Nephron progenitor cell (in vitro differentiated cells): ENCODE measurements at regions not wholly inside any gene's neighbourhood (a gene's known extent, or its start where the extent isn't known, plus 50 kb on each side); places are given as distances from the start of the nearest gene placed in this dataset.
"Not testable (repeated sequence)": the region's sequence is repeated elsewhere in the genome, so short reads cannot be mapped to it uniquely, and the experiment has no call there.

ENCODE experiments used
- DNase-seq: peaks from one replicate; pipeline ENCODE4 v3.0.0; 2021
- H3K27ac Mint-ChIP-seq: 2 replicates; pipeline ENCODE4 v1.8.0; 2021; ENCODE audit warnings: mild to moderate bottlenecking, moderate library complexity, mixed read lengths
- H3K27me3 Mint-ChIP-seq: 2 replicates; pipeline ENCODE4 v1.8.0; 2021; ENCODE audit warnings: mild to moderate bottlenecking, low read depth, mixed read lengths; ENCODE audit not compliant: poor library complexity
- H3K36me3 Mint-ChIP-seq: 2 replicates; pipeline ENCODE4 v1.8.0; 2021; ENCODE audit warnings: low read depth, mixed read lengths
- H3K4me1 Mint-ChIP-seq: 2 replicates; pipeline ENCODE4 v1.8.0; 2021; ENCODE audit warnings: mixed read lengths
- H3K4me3 Mint-ChIP-seq: 2 replicates; pipeline ENCODE4 v1.8.0; 2021; ENCODE audit warnings: mild to moderate bottlenecking, moderate library complexity, mixed read lengths
- H3K9me3 Mint-ChIP-seq: 2 replicates; pipeline ENCODE4 v1.8.0; 2021; ENCODE audit warnings: mild to moderate bottlenecking, moderate library complexity, mixed read lengths
- TF ChIP-seq, protein P1 (sequence below): fragments of 200-600 bp; sonication (generic); IDR thresholded peaks from 2 replicates; pipeline ENCODE4 v1.5.0; 2021; ENCODE audit warnings: antibody characterized with exemption

DNA sequence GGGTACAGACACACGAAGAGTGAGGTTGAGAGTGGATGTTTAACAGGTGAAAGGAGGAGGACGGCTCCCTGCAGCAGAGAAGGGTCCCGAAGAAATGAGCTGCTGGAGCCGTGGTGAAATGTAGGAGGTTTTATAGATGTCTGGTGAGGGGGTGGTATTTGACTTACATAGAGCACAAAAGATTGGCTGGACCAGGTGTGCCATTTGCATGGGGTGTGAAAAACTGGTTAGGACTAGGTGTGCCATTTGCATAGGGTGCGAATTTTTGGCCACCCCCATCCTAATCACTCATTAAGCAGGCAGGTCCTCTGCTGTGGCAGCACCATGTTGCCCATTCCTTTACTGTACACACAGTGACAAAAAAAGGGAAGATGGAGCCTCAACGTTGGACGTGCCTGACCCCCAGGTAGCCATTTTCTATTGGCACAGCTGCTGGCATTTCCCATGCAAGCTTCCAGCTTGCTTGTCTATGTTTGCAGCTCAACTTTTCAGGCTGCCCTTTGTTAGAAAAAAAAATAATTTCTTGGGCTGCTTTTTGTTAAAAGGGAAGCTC is 581.7 kb upstream of the B3GAT1 start:
- TF ChIP-seq, protein P1, sequence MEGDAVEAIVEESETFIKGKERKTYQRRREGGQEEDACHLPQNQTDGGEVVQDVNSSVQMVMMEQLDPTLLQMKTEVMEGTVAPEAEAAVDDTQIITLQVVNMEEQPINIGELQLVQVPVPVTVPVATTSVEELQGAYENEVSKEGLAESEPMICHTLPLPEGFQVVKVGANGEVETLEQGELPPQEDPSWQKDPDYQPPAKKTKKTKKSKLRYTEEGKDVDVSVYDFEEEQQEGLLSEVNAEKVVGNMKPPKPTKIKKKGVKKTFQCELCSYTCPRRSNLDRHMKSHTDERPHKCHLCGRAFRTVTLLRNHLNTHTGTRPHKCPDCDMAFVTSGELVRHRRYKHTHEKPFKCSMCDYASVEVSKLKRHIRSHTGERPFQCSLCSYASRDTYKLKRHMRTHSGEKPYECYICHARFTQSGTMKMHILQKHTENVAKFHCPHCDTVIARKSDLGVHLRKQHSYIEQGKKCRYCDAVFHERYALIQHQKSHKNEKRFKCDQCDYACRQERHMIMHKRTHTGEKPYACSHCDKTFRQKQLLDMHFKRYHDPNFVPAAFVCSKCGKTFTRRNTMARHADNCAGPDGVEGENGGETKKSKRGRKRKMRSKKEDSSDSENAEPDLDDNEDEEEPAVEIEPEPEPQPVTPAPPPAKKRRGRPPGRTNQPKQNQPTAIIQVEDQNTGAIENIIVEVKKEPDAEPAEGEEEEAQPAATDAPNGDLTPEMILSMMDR, result no peak
- Mint-ChIP-seq H3K9me3 (no peaks in the 10 kb centered on the region), H3K4me1 (peaks cover 57% of the 10 kb centered on the region), H3K27me3 (peaks cover 13% of the 10 kb centered on the region), H3K4me3 (no peak overlapping the region), H3K36me3 (no peaks in the 10 kb centered on the region), H3K27ac (no peak overlapping the region)
- DNase-seq, result no peak

DNA sequence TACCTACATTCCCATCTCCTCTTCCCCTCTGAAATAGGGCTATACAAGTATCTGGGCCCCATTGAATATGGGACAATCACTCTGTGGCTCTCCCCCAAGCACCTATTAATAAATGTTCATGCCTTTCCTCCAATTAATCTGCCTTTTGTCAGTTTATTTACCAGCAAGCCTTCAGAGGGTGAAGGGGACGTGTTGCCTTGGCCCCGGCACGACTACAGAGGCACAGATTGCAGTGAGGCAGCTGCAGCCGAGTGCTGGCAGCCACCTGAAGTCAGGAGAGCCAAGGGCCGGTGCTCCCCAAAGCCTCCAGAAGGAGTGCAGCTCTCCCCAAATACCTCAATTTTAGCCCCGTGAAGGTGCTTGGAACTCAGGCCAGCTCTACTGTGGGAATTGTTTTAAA is 580.9 kb upstream of the B3GAT1 start:
- no peaks in the 10 kb centered on the region for H3K9me3 Mint-ChIP-seq
- H3K27ac Mint-ChIP-seq, result no peak overlapping the region
- no peak for DNase-seq
- peaks cover 13% of the 10 kb centered on the region for H3K27me3 Mint-ChIP-seq
- H3K4me1 Mint-ChIP-seq, result peaks cover 60% of the 10 kb centered on the region
- H3K4me3 Mint-ChIP-seq, result no peak overlapping the region
- TF ChIP-seq, protein P1, result no peak
- H3K36me3 Mint-ChIP-seq, result no peaks in the 10 kb centered on the region

DNA sequence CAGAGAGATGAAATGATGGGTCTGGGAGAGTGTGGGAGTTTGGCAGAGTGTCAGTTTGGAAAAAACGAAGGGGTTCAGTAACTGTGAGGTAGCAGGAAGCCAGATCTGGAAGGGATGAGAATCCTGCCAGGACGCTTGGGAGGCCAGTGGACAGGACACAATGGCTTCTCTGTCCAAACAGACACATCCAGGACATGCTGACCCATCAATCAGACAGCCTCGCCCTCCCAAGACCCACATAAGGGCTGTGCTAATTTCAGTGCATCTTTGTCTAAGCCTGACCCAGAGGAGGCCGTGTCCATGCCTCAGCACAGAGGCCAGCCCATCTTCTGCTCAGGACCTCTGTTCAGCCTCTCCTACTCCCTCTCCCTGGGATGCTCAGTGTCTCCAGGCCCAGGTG is 576.5 kb upstream of the B3GAT1 start:
- DNase-seq, result no peak
- Mint-ChIP-seq H3K4me1 (peaks cover 52% of the 10 kb centered on the region), H3K36me3 (no peaks in the 10 kb centered on the region), H3K27me3 (peaks cover 7% of the 10 kb centered on the region), H3K9me3 (no peaks in the 10 kb centered on the region), H3K27ac (no peak overlapping the region), H3K4me3 (no peak overlapping the region)
- TF ChIP-seq, protein P1, result no peak

DNA sequence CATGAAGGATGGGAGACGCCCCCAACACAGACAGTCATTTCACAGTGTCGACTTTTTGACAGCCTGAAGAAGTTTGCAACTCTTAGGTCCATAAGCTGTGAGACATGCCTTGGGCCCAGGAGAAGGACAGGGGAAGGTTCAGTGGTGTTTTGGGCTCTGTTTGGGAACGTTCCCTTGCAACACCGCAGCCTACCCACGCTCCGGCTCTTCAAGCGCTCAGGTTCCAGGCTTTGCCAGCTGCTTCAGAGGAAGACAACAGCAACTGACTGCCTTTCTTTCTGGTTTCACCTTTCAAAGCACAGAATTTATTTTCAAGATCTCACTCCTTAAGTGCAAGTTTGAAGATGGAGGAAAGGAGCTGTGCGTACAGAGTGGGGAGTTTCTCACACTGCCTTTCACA is 575.8 kb upstream of the B3GAT1 start:
- DNase-seq, result no peak
- H3K36me3 Mint-ChIP-seq, result no peaks in the 10 kb centered on the region
- TF ChIP-seq, protein P1, result no peak
- no peak overlapping the region for H3K4me3 Mint-ChIP-seq
- H3K27ac Mint-ChIP-seq, result no peak overlapping the region
- peaks cover 8% of the 10 kb centered on the region for H3K27me3 Mint-ChIP-seq
- no peaks in the 10 kb centered on the region for H3K9me3 Mint-ChIP-seq
- peaks cover 45% of the 10 kb centered on the region for H3K4me1 Mint-ChIP-seq

DNA sequence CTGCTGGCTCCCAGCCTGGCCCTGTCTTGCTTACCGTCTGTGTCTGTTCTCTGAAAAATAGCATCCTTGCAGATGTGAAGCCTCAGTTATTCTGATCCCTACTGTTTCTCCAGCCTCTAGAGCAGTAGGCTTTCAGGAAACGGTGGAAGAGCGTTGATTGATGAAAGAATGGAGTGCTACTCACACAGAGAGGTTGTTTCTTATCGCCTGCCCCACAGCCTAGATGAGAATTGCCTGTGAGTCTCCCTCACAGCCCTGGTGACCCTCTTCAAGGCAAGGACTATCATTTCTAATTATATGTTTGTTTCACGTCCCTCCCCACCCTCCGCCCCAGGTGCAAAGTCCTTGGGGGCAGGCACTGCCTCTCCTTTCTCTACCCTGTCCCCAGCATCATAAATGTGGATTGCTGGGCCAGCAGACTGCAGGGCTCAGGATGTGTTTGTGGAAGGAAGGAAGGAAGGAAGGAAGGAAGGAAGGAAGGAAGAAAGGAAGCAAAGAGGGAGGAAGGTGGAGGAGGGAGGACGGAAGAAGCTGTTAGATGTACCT is 575.3 kb upstream of the B3GAT1 start:
- H3K27ac Mint-ChIP-seq, result peak overlapping the region; percentile 33
- TF ChIP-seq, protein P1, result no peak
- peaks cover 43% of the 10 kb centered on the region for H3K4me1 Mint-ChIP-seq
- DNase-seq, result no peak
- H3K4me3 Mint-ChIP-seq, result peak overlapping the region; percentile 26
- H3K36me3 Mint-ChIP-seq, result no peaks in the 10 kb centered on the region
- H3K9me3 Mint-ChIP-seq, result no peaks in the 10 kb centered on the region
- H3K27me3 Mint-ChIP-seq, result peaks cover 13% of the 10 kb centered on the region

DNA sequence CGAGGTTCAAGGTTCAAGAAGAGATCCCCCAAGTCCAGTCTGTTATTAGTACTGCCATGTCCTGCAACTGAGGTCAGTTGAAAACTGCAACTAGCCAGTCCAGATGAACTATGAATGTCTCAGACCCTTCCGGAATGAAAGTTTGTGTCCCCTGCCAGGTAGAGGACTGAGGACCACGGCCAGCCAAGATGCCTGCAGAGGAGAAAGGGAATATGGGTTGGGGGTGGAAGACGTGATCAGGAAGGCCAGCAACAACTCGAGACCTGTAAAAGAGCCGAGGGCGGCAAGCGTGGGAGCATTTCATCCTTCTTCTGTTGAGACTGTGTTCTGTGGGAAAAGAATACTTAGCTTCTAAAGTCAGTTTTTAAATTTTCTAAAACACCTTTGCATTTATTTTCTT is 572.4 kb upstream of the B3GAT1 start:
- peaks cover 53% of the 10 kb centered on the region for H3K4me1 Mint-ChIP-seq
- no peaks in the 10 kb centered on the region for H3K36me3 Mint-ChIP-seq
- no peak for DNase-seq
- no peak overlapping the region for H3K4me3 Mint-ChIP-seq
- H3K27me3 Mint-ChIP-seq, result peaks cover 27% of the 10 kb centered on the region
- H3K27ac Mint-ChIP-seq, result no peak overlapping the region
- H3K9me3 Mint-ChIP-seq, result no peaks in the 10 kb centered on the region
- TF ChIP-seq, protein P1, result no peak

DNA sequence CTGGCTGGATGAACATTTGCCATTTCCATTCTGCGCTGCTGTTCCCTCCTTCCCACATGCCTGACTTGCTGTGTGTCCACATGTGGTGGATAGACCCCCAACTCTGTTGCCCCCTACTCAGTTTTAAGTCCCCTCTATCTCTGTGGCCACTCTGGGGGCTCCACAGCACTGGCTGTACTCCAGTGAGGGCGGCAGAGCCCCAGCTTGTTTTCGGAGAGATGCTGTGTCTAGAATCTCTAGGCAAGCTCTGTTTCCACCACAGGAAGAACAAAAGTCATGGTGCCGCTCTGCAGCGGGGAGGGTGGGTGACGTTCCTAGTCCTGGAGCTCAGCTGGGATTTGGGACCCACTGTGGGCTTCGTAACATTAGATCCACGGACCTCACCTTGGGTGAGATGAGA is 570.4 kb upstream of the B3GAT1 start:
- not testable (repeated sequence) for H3K36me3 Mint-ChIP-seq, H3K9me3 Mint-ChIP-seq, H3K27ac Mint-ChIP-seq, DNase-seq, H3K4me3 Mint-ChIP-seq
- H3K4me1 Mint-ChIP-seq, result peaks cover 40% of the 10 kb centered on the region
- peaks cover 27% of the 10 kb centered on the region for H3K27me3 Mint-ChIP-seq
